Left kidney (tissue), 1 donor: ENCODE measurements at regions not wholly inside any gene's neighbourhood (a gene's known extent, or its start where the extent isn't known, plus 50 kb on each side); places are given as distances from the start of the nearest gene placed in this dataset.
"Not testable (repeated sequence)": the region's sequence is repeated elsewhere in the genome, so short reads cannot be mapped to it uniquely, and the experiment has no call there.

ENCODE experiments used
- DNase-seq: peaks from one replicate; pipeline ENCODE4 v3.0.0-alpha.2; 2013

- DNase-seq = no peak
Measured at GRCh38 chr12:27133022-27133590, 50.7 kb upstream of the C12orf71 start.

- no peak for DNase-seq
Measured at GRCh38 chr12:27140478-27140969, 58.1 kb upstream of the C12orf71 start.

GRCh38 chr12:27142101-27142721, 59.8 kb upstream of the C12orf71 start:
- peak; percentile 74 for DNase-seq

GRCh38 chr12:27143256-27144069, 61.1 kb upstream of the C12orf71 start:
- no peak for DNase-seq

- not testable (repeated sequence) for DNase-seq
Measured at GRCh38 chr12:27145725-27146124, 63.3 kb upstream of the C12orf71 start.

- no peak for DNase-seq
Measured at GRCh38 chr12:27148373-27148772, 66.0 kb upstream of the C12orf71 start.

- DNase-seq = no peak
Measured at GRCh38 chr12:27148791-27149190, 66.4 kb upstream of the C12orf71 start.

- DNase-seq = no peak
Measured at GRCh38 chr12:27151479-27151878, 69.1 kb upstream of the C12orf71 start.

GRCh38 chr12:27158297-27158696, 75.9 kb upstream of the C12orf71 start:
- no peak for DNase-seq

GRCh38 chr12:27161458-27162228, 79.3 kb upstream of the C12orf71 start:
- no peak for DNase-seq

- DNase-seq = no peak
Measured at GRCh38 chr12:27162229-27162537, 79.8 kb upstream of the C12orf71 start.

GRCh38 chr12:27163048-27163715, 80.8 kb upstream of the C12orf71 start:
- no peak for DNase-seq

GRCh38 chr12:27163894-27164293, 80.2 kb upstream of the STK38L start:
- no peak for DNase-seq

- peak; percentile 15 for DNase-seq
Measured at GRCh38 chr12:27164330-27165040, 79.6 kb upstream of the STK38L start.

GRCh38 chr12:27165958-27166357, 78.1 kb upstream of the STK38L start:
- not testable (repeated sequence) for DNase-seq

GRCh38 chr12:27171494-27171893, 72.6 kb upstream of the STK38L start:
- not testable (repeated sequence) for DNase-seq

- DNase-seq = no peak
Measured at GRCh38 chr12:27176765-27177164, 67.3 kb upstream of the STK38L start.

- DNase-seq = no peak
Measured at GRCh38 chr12:27177706-27178105, 66.4 kb upstream of the STK38L start.

GRCh38 chr12:27178255-27178654, 65.8 kb upstream of the STK38L start:
- DNase-seq = no peak

GRCh38 chr12:27178723-27179399, 65.2 kb upstream of the STK38L start:
- DNase-seq = no peak
